GM12891 (cell line): ENCODE measurements at regions not wholly inside any gene's neighbourhood (a gene's known extent, or its start where the extent isn't known, plus 50 kb on each side); places are given as distances from the start of the nearest gene placed in this dataset.

ENCODE experiments used
- DNase-seq: peaks from one replicate; pipeline ENCODE4 v3.0.0; 2011; ENCODE audit warnings: low spot score; ENCODE audit not compliant: insufficient read length
- FAIRE-seq: peaks from 2 replicates; lab custom pipeline; 2011; peaks lifted over from hg19 to GRCh38; lab: Jason Lieb, UNC
- PAX5 ChIP-seq: IDR thresholded peaks from 2 replicates; pipeline ENCODE4 v1.6.1; 2011; ENCODE audit warnings: low read length, moderate library complexity, mild to moderate bottlenecking; ENCODE audit not compliant: insufficient read depth, severe bottlenecking
- POLR2A ChIP-seq: IDR thresholded peaks from 2 replicates; pipeline ENCODE4 v1.6.1; 2011; ENCODE audit warnings: low read depth, low read length, control low read depth
- POLR2AphosphoS5 ChIP-seq: IDR thresholded peaks from 2 replicates; pipeline ENCODE4 v1.6.1; 2011; ENCODE audit warnings: low read depth, low read length, control low read depth
- POU2F2 ChIP-seq: IDR thresholded peaks from 2 replicates; pipeline ENCODE4 v1.6.1; 2011; ENCODE audit warnings: low read depth, mild to moderate bottlenecking, control low read depth, low read length, moderate library complexity
- SPI1 ChIP-seq: IDR thresholded peaks from 2 replicates; pipeline ENCODE4 v1.6.1; 2011; ENCODE audit warnings: low read depth, low read length, control low read depth
- TAF1 ChIP-seq: IDR thresholded peaks from 2 replicates; pipeline ENCODE4 v1.6.1; 2011; ENCODE audit warnings: low read depth, low read length, control low read depth

- DNase-seq = no peak
- no peak for FAIRE-seq
- TF ChIP-seq POLR2A (no peak), POU2F2 (no peak)
Measured at GRCh38 chrY:21370494-21370893, 140.6 kb upstream of the RBMY1B start.

DNA sequence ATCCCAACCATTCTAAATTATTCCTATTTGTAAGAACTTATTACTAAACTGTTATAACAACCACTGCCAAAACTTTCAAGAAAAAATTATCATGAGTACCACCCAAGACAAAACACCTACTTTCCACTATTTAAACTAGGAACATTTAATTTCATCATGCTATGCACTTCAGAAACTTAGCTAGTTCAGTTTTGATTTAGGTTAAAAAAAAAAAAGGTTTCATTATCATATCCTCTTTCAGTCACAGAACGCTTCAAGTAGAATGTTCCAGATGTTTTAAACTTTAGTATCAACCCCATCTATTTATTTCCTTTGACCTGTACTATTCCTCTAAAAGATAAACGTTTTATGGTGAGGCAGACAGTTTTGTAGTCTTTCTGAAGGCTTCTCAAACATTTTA lies 117.0 kb upstream of the RBMY1B start:
- DNase-seq (no peak), FAIRE-seq (no peak)
- peak; percentile 29; the same call in 1 of the 2 replicates for TF ChIP-seq SPI1
- no peak for TF ChIP-seq PAX5
- no peak for TF ChIP-seq POLR2AphosphoS5
- TF ChIP-seq POU2F2 = no peak

GRCh38 chrY:21422221-21422620 lies 88.9 kb upstream of the RBMY1B start:
- no peak for TF ChIP-seq TAF1
- no peak for TF ChIP-seq POLR2AphosphoS5
- no peak for TF ChIP-seq POLR2A
- no peak for TF ChIP-seq SPI1
- no peak for TF ChIP-seq PAX5
- no peak for TF ChIP-seq POU2F2
- no peak for DNase-seq
- FAIRE-seq = no peak

GRCh38 chrY:21440536-21440935 lies 70.6 kb upstream of the RBMY1B start:
- FAIRE-seq = no peak
- no peak for DNase-seq

DNA sequence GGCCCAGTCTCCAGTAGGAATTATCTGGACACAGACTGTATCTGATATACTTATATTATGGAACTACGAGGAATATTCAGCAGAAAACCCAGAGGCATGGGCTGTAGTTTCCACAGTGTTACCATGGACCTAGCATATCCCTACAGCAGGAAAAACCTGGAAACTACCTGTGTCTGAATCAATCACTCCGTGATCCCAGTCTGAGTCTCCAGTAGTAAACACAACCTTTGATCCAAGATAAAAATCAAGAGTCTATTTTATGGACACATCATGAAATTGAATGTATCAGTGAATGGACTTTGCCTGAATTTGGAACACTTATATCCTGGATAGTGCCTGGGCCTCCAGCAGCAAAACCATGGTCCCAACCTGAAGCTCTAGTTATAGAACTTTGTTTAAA lies 57.5 kb upstream of the RBMY1B start:
- FAIRE-seq = no peak

More at GRCh38 chrY:21440536-21440935, 70.6 kb upstream of the RBMY1B start:
- TF ChIP-seq PAX5 = no peak
- TF ChIP-seq TAF1 = no peak
- no peak for TF ChIP-seq POLR2AphosphoS5
- TF ChIP-seq SPI1 = peak; percentile 92
- TF ChIP-seq POU2F2 = no peak

DNA sequence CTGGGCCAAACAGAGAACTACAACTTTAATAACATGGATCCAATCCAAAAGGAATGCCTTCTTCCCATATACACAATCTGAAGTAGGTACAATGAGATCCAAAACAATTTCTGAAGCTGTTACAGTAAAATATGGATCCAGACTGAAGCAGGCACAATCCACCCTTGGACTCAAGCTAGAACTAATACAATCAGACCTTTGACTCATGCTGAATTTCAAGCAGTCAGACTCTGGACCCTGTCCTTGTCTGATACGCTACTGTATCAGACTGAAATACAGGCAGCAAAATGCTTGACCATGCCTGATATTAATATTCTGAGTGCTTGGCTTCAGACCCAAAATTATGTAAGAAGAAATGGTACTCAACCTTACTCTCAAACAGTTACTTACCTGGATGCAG lies 57.0 kb upstream of the RBMY1B start:
- no peak for FAIRE-seq
- no peak for TF ChIP-seq TAF1
- TF ChIP-seq SPI1 = no peak
- no peak for TF ChIP-seq POU2F2
- TF ChIP-seq POLR2A = no peak
- TF ChIP-seq POLR2AphosphoS5 = no peak
- no peak for TF ChIP-seq PAX5

More for the DNA sequence above, 57.5 kb upstream of the RBMY1B start:
- DNase-seq = no peak
- TF ChIP-seq TAF1 (no peak), POLR2AphosphoS5 (no peak)

DNA sequence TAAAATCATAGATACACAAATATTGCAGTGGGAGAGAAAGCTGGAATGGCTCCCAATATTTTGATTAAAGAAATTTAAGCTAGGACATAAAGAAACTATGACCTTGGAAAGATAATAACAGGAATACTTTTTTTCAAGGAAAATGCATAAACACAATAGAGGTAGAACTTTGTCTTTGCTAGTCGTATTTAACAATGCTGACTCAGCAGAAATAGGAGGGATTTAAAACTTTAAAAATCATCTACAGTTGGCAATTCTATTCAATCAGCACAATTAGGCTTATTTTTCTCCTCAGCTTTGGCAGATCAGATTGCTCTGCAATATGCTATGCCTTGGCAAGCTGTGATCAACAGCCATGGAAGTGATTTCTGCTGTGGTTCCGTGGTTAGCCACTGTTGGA lies 51.5 kb upstream of the RBMY1B start:
- no peak for FAIRE-seq
- no peak for DNase-seq
- TF ChIP-seq POLR2A = no peak
- TF ChIP-seq POU2F2 = no peak
- no peak for TF ChIP-seq SPI1
- TF ChIP-seq PAX5 = no peak
- TF ChIP-seq TAF1 = no peak
- no peak for TF ChIP-seq POLR2AphosphoS5

More for the DNA sequence above, 57.0 kb upstream of the RBMY1B start:
- no peak for DNase-seq
